HG02759 (cell line): ENCODE measurements at regions not wholly inside any gene's neighbourhood (a gene's known extent, or its start where the extent isn't known, plus 50 kb on each side); places are given as distances from the start of the nearest gene placed in this dataset.

Experiments used
- ATAC-seq: cut with Tn5 transposase; IDR thresholded peaks from one replicate; pipeline ENCODE4 v1.9.1; 2021; ENCODE audit warnings: mild to moderate bottlenecking, moderate library complexity; ENCODE audit not compliant: unreplicated experiment

GRCh38 chrX:124518885-124519284, 172.5 kb downstream of the SH2D1A start:
- ATAC-seq = no peak

GRCh38 chrX:124524852-124525251, 178.5 kb downstream of the SH2D1A start:
- no peak for ATAC-seq

DNA sequence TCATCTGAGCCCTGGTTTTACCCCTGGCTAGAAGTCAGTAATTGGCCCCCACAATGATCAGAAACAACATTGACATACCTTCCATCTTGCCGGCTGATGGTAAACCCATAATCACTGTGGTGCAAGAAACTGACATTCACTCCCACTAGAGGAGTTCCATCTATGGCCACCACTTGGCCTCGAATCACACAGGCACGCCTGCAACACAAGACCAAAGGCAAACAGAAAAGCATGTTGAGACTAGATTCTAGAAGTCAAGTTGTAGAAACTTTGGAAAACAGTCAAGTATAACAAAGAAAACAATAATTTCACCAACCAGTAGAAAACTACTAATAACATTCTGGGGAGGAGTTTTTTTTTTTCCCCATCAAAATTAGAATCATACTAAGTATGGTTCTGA, 183.4 kb downstream of the SH2D1A start:
- no peak for ATAC-seq

GRCh38 chrX:124530803-124531202, 184.4 kb downstream of the SH2D1A start:
- no peak for ATAC-seq

- ATAC-seq = no peak
Measured at GRCh38 chrX:124534536-124534935, 188.2 kb downstream of the SH2D1A start.

GRCh38 chrX:124540474-124540873, 194.1 kb downstream of the SH2D1A start:
- ATAC-seq = no peak

- no peak for ATAC-seq
Measured at GRCh38 chrX:124548571-124548970, 202.2 kb downstream of the SH2D1A start.

- ATAC-seq = no peak
Measured at GRCh38 chrX:124555036-124555595, 208.8 kb downstream of the SH2D1A start.

- ATAC-seq = no peak
Measured at GRCh38 chrX:124557976-124558375, 211.6 kb downstream of the SH2D1A start.

DNA sequence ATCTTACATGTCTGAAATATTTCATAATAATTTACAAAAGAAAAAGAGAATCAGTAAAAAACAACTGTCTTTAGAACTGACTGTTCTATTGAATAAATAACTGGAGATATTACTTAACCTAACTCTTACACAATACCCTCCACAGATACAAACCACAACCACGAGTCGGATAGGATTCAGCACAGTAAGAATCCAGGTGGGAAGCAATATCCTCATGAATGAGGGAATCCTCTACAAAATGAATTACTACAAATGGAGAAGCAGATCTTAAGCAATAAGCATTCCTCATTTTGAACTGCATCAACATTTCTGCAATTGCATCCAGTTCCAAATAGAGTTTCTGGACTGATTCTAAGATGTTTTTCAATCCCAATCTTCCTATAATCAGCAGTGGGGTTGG, 227.1 kb downstream of the SH2D1A start:
- ATAC-seq = no peak

DNA sequence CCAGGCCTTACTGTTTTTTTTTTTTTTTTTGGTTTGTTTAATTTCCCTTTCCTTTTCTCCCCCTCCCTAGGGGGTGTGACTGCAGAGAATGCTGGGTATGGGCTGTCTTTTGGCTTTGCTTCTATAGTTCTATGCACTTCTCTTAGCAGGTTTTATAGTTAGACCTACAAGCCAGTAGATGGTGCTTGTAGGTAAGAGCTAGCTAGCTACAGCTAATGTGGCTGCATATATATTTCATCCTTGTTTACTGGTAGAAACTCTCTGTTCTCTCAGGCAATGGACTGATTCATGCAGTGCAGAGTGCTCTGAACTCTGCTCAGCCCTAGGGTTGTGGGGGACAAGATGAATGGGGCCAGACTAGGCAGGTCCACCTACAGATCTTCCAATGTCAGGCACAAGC, 246.4 kb downstream of the SH2D1A start:
- ATAC-seq = no peak

GRCh38 chrX:124594017-124594651, 247.8 kb downstream of the SH2D1A start:
- ATAC-seq = no peak

GRCh38 chrX:124605511-124605910, 259.1 kb downstream of the SH2D1A start:
- ATAC-seq = no peak

GRCh38 chrX:124606724-124607123, 260.4 kb downstream of the SH2D1A start:
- ATAC-seq = no peak

DNA sequence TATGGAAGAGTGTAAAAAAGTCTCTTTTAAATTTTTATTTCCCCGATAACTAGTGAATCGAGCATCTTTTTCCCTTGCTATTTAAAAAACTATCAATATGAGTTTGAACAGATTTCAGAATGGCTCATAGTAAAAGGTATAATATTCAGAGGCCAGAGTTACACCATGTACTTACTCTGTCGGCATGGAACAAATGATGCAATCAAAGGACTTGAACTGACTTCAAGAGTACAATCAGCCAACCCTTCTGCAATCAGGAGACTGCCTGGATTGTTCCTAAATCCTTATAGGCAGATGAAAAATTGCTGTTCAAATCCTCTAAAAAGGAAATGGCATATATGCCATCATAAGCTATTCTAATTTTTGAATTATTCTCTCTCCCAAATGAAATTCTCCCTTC, 273.3 kb downstream of the SH2D1A start:
- no peak for ATAC-seq

DNA sequence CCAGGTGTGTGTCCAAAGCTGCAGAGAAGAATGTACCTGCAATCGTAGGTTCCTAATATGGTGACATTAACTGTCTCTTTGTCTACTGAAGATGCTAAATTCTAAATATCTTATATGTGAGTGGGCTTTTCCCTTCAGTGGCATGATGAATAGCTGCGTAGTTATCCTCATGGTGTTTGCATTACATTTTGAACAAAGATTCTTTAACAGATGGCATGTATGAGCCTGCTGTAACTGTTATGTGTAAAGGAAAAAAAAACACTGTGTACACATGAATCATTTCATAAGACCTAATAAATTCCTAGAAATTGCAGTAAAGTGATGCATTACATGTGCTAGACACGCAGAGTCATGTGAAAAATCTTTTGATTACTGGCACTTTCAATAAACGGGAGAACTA, 288.0 kb downstream of the SH2D1A start:
- no peak for ATAC-seq

- ATAC-seq = no peak
Measured at GRCh38 chrX:124641737-124642491, 295.6 kb downstream of the SH2D1A start.

DNA sequence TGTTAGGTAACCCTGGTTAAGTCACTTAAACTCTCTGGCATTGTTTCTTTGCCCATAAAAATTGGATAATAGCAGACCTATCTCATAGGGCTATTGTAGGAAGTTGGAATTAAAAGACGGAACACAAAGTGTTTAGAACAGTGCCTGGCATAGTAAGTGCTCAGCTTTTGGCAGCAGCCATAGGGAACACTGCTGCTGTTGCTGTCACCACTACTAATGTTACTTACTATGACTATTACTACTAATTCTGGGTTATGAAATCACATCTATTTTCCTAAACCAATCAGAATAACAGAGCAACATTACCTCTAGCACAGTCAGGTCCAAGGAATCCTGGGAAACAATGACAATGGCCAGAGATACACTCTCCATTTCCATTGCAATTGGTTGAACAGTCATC, 300.0 kb downstream of the SH2D1A start:
- no peak for ATAC-seq

DNA sequence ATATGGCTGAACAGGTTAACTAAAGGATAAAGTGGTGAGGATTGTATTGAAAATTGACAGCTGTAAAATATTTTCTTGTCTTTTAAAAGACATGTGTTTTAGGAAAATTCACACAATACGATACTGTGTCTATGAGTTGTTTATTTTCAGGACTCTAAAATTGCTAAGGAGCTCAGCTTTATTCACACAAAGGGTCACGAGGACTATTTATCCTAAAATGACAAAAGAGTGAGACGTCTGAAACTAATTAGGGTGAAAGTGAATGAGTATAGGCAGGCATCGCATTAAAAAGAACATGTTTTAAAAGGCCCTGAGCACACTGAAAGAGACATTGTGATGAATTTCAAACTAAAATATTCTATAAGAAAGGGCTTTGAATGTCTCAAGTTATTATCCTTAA, 304.7 kb downstream of the SH2D1A start:
- ATAC-seq = no peak

- no peak for ATAC-seq
Measured at GRCh38 chrX:124665621-124666400, 319.4 kb downstream of the SH2D1A start.

DNA sequence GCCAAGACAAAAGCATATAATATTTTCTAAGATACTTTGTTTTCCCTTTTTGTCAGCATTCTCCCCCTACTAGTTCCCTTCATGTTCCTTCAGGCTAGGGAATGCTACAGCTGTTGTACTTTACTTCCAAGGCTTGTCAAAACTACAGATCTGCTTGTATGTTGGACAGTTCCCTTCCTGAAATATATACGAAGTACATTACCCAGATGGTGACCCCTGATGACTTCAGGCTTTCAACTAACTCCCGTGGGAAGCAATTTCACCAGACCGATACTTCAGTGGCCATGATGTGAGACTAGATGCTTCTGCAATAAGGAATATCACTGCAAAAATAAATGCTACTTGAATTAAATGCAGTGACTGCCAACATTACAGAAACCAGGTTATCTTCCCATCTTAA, 332.8 kb downstream of the SH2D1A start:
- ATAC-seq = no peak

DNA sequence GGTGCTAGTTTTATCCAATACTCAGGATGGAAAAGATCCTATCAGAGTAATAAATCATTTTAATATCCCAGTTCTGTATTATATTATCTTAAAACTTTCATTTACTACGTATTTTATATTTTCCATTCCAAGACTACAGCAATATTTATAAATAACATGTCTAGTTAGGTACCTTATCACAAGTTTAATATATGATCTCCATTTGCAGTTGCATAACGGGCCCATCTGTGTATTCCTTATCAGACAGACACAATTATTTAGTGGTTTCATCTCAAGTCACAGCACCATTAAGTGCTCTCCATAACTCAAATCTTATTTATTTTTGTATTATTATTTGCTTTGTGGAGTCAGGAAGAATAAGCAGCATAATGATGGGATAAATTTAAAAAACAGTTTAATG, 333.9 kb downstream of the SH2D1A start:
- no peak for ATAC-seq
